Caco-2 (cell line): ENCODE measurements at regions not wholly inside any gene's neighbourhood (a gene's known extent, or its start where the extent isn't known, plus 50 kb on each side); places are given as distances from the start of the nearest gene placed in this dataset.

ENCODE experiments used
- BruUV-seq: library from RNA; stranded (reverse); fragments of 400-500 nt; replicated peaks from 2 replicates; lab custom pipeline; 2021; lab: Mats Ljungman, UMichigan
- CTCF ChIA-PET: fragments of 300-600 bp; sonication (Branson Sonifier 250); formaldehyde crosslinking; loops from one replicate; lab custom pipeline; 2022; ENCODE audit warnings: antibody characterized with exemption; lab: Charles Lee
- POLR2A ChIA-PET: fragments of 300-600 bp; sonication (Branson Sonifier 250); formaldehyde crosslinking; loops from one replicate; lab custom pipeline; 2022; ENCODE audit warnings: antibody characterized with exemption; lab: Charles Lee
- DNase-seq, 2 experiments: peaks; one replicate each; pipeline versions ENCODE4 v3.0.0 to v3.0.0-alpha.2; 2020 to 2022
- H3K27me3 ChIP-seq: replicated peaks from 2 replicates; pipeline ENCODE4 v1.6.0; 2011; ENCODE audit warnings: low read length; ENCODE audit not compliant: control insufficient read depth, insufficient read depth
- H3K36me3 ChIP-seq: 2 replicates; pipeline ENCODE4 v1.5.1; 2011; ENCODE audit warnings: low read length; ENCODE audit not compliant: control insufficient read depth, insufficient read depth
- H3K4me1 ChIP-seq: fragments of 250-450 bp; sonication (Bioruptor Pico); 2 replicates; pipeline ENCODE4 v1.5.1; 2020; ENCODE audit warnings: mild to moderate bottlenecking
- H3K4me3 ChIP-seq: 2 replicates; pipeline ENCODE4 v1.5.1; 2011; ENCODE audit warnings: low read depth, mild to moderate bottlenecking, control low read depth, low read length
- H3K9me3 ChIP-seq: fragments of 250-450 bp; sonication (Bioruptor Pico); 2 replicates; pipeline ENCODE4 v1.5.1; 2020; ENCODE audit warnings: mild to moderate bottlenecking, moderate library complexity
- H3K27ac Mint-ChIP-seq: one replicate; pipeline ENCODE4 v1.8.0; 2022; ENCODE audit warnings: mixed read lengths; ENCODE audit not compliant: unreplicated experiment
- H3K27me3 Mint-ChIP-seq: one replicate; pipeline ENCODE4 v1.8.0; 2022; ENCODE audit warnings: mixed read lengths; ENCODE audit not compliant: insufficient read depth, unreplicated experiment
- H3K36me3 Mint-ChIP-seq: one replicate; pipeline ENCODE4 v1.8.0; 2022; ENCODE audit warnings: mild to moderate bottlenecking, mixed read lengths; ENCODE audit not compliant: insufficient read depth, unreplicated experiment
- H3K4me1 Mint-ChIP-seq: one replicate; pipeline ENCODE4 v1.8.0; 2022; ENCODE audit warnings: low read depth, mixed read lengths; ENCODE audit not compliant: unreplicated experiment
- H3K4me3 Mint-ChIP-seq: one replicate; pipeline ENCODE4 v1.8.0; 2022; ENCODE audit warnings: mild to moderate bottlenecking, moderate library complexity, mixed read lengths; ENCODE audit not compliant: unreplicated experiment
- H3K9me3 Mint-ChIP-seq: one replicate; pipeline ENCODE4 v1.8.0; 2022; ENCODE audit warnings: mixed read lengths; ENCODE audit not compliant: unreplicated experiment
- intact Hi-C: fragments of 100-400 bp; cut with micrococcal nuclease; formaldehyde crosslinking; loops from one replicate; pipeline ENCODE4 v1.10.0; 2022; ENCODE audit not compliant: unreplicated experiment
- TF ChIP-seq, protein P1 (sequence below), 2 experiments: fragments of 200-600 bp in 1 of 2; IDR thresholded peaks; 1 replicate in 1 of 2; 2 replicates in 1 of 2; pipeline versions ENCODE4 v1.5.1 to v1.8.0; 2011 to 2022; ENCODE audit warnings: antibody characterized with exemption in 1 of 2, control low read depth in 1 of 2, inconsistent platforms in 1 of 2, low read depth in 1 of 2, low read length in 1 of 2, mild to moderate bottlenecking in 1 of 2, moderate library complexity in 1 of 2; ENCODE audit not compliant: insufficient read depth in 1 of 2, severe bottlenecking in 1 of 2, unreplicated experiment in 1 of 2

DNA sequence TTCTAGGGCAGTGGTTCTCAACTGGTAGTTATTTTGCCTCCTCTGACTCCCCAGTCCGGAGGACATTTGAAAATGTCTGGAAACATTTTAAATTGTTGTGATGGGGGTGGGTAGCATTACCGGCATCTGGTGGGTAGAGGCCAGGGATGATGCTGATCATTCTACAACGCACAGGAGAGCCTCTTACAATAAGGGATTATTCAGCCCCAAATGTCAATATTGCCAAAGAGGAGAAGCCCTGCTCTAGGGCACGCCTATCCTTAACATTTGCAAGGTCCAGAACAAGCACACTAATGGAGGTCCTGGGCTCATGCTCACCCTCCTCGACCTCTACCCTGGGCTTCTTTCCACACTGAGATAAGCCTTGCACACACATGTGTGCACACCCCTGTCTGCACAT is 106.4 kb downstream of the MINAR1 start:
- no TSS peak for BruUV-seq
- H3K4me1 Mint-ChIP-seq = no peaks in the 10 kb centered on the region
- peaks cover 21% of the 10 kb centered on the region for H3K27me3 Mint-ChIP-seq
- Histone ChIP-seq H3K4me3 (no peak overlapping the region), H3K9me3 (no peaks in the 10 kb centered on the region), H3K27me3 (no peaks in the 10 kb centered on the region), H3K36me3 (no peaks in the 10 kb centered on the region), H3K4me1 (no peaks in the 10 kb centered on the region)
- no peaks in the 10 kb centered on the region for H3K9me3 Mint-ChIP-seq
- no peak overlapping the region for H3K27ac Mint-ChIP-seq
- TF ChIP-seq, protein P1, sequence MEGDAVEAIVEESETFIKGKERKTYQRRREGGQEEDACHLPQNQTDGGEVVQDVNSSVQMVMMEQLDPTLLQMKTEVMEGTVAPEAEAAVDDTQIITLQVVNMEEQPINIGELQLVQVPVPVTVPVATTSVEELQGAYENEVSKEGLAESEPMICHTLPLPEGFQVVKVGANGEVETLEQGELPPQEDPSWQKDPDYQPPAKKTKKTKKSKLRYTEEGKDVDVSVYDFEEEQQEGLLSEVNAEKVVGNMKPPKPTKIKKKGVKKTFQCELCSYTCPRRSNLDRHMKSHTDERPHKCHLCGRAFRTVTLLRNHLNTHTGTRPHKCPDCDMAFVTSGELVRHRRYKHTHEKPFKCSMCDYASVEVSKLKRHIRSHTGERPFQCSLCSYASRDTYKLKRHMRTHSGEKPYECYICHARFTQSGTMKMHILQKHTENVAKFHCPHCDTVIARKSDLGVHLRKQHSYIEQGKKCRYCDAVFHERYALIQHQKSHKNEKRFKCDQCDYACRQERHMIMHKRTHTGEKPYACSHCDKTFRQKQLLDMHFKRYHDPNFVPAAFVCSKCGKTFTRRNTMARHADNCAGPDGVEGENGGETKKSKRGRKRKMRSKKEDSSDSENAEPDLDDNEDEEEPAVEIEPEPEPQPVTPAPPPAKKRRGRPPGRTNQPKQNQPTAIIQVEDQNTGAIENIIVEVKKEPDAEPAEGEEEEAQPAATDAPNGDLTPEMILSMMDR (IDR thresholded peaks at IDR 0.05; ENCODE audit: insufficient read depth in 1 of 2, low read depth in 1 of 2, low read length in 1 of 2, severe bottlenecking in 1 of 2, unreplicated experiment in 1 of 2) = no peak
- intact Hi-C loops = no loop called here
- CTCF ChIA-PET = no interaction called here
- no peaks in the 10 kb centered on the region for H3K36me3 Mint-ChIP-seq
- DNase-seq = no peak
- H3K4me3 Mint-ChIP-seq = no peak overlapping the region
- POLR2A ChIA-PET = no interaction called here

- no peak for DNase-seq
- no TSS peak for BruUV-seq
- CTCF ChIA-PET = no interaction called here
Observed at GRCh38 chr15:79539401-79539800, 107.3 kb downstream of the MINAR1 start.

DNA sequence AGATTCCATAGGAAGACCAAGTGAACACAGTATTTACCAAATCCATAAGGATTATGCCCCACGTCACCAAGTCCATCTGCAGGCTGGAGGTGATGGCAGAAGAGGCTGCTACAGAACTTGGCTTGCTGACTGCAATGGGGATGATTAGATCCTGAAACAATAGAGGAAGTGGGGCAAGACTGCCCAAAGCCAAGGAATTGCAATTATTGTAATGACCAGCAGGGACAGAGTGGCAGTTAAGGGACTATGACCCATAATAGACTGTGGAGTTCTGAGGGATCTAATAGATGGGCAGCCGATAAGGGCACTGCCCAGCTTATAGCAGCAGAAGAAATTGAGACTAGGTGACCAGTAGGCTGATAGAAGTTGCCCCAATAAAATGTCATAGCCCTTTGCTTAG is 108.4 kb downstream of the MINAR1 start:
- Histone ChIP-seq H3K36me3 (no peaks in the 10 kb centered on the region), H3K27me3 (no peaks in the 10 kb centered on the region), H3K4me3 (no peak overlapping the region), H3K4me1 (no peaks in the 10 kb centered on the region), H3K9me3 (no peaks in the 10 kb centered on the region)
- Mint-ChIP-seq H3K4me1 (no peaks in the 10 kb centered on the region), H3K4me3 (no peak overlapping the region), H3K9me3 (no peaks in the 10 kb centered on the region), H3K27me3 (peaks cover 17% of the 10 kb centered on the region), H3K27ac (no peak overlapping the region), H3K36me3 (no peaks in the 10 kb centered on the region)
- ChIA-PET POLR2A (no interaction called here), CTCF (no interaction called here)
- TF ChIP-seq, protein P1 (IDR thresholded peaks at IDR 0.05; ENCODE audit: insufficient read depth in 1 of 2, low read depth in 1 of 2, low read length in 1 of 2, severe bottlenecking in 1 of 2, unreplicated experiment in 1 of 2) = peak; percentile 8 to 14
- no TSS peak for BruUV-seq
- intact Hi-C loops = no loop called here
- DNase-seq = peak in 1 of 2 experiments; percentile 10

More at GRCh38 chr15:79539401-79539800, 107.3 kb downstream of the MINAR1 start:
- H3K4me3 Mint-ChIP-seq = no peak overlapping the region
- peaks cover 21% of the 10 kb centered on the region for H3K27me3 Mint-ChIP-seq
- Histone ChIP-seq H3K4me1 (no peaks in the 10 kb centered on the region), H3K27me3 (no peaks in the 10 kb centered on the region), H3K4me3 (no peak overlapping the region), H3K36me3 (no peaks in the 10 kb centered on the region), H3K9me3 (no peaks in the 10 kb centered on the region)
- H3K4me1 Mint-ChIP-seq = no peaks in the 10 kb centered on the region
- no peaks in the 10 kb centered on the region for H3K9me3 Mint-ChIP-seq
- intact Hi-C loops = no loop called here
- TF ChIP-seq, protein P1 (IDR thresholded peaks at IDR 0.05; ENCODE audit: insufficient read depth in 1 of 2, low read depth in 1 of 2, low read length in 1 of 2, severe bottlenecking in 1 of 2, unreplicated experiment in 1 of 2) = no peak
- no peak overlapping the region for H3K27ac Mint-ChIP-seq
- H3K36me3 Mint-ChIP-seq = no peaks in the 10 kb centered on the region
- POLR2A ChIA-PET = no interaction called here
